ENCODE measurements at regions not wholly inside any gene's neighbourhood (a gene's known extent, or its start where the extent isn't known, plus 50 kb on each side); places are given as distances from the start of the nearest gene placed in this dataset.

DNA sequence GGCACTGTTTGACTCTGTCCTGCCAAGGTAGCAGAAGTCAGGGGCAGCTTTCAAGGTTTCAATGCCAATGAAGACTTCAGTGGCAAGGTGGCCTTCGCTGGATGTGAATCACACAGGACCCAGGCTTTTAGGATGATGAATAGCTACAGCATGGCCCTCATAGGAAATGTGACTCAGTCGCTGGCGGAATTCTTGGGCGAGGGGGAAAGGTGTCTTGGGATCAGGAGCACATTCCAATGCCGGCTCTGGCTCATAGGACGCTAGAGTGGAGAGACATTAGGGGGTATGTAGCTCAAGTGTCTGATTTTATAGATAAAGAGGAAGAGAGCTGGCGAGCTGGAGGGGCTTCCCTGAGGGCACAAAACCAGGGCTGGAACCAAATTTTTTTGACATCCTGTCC is 68.6 kb downstream of the SMIM21 start:
- ChIA-PET POLR2A (interaction anchor here (0.6 kb wide), 1 partner anchor 586 kb away, joined by 3 read pairs; no protein-coding TSS in a partner anchor), CTCF (no interaction called here)
- H3K27ac Mint-ChIP-seq: no peak overlapping the region
- H3K4me1 Mint-ChIP-seq (ENCODE audit: low read depth): no peaks in the 10 kb centered on the region
- DNase-seq: no peak
- H3K4me3 Mint-ChIP-seq: no peak overlapping the region
- intact Hi-C loops (cut with micrococcal nuclease): no loop called here
- H3K36me3 Mint-ChIP-seq (ENCODE audit: low read depth): no peaks in the 10 kb centered on the region
- ATAC-seq: no peak
- TF ChIP-seq, protein P1, sequence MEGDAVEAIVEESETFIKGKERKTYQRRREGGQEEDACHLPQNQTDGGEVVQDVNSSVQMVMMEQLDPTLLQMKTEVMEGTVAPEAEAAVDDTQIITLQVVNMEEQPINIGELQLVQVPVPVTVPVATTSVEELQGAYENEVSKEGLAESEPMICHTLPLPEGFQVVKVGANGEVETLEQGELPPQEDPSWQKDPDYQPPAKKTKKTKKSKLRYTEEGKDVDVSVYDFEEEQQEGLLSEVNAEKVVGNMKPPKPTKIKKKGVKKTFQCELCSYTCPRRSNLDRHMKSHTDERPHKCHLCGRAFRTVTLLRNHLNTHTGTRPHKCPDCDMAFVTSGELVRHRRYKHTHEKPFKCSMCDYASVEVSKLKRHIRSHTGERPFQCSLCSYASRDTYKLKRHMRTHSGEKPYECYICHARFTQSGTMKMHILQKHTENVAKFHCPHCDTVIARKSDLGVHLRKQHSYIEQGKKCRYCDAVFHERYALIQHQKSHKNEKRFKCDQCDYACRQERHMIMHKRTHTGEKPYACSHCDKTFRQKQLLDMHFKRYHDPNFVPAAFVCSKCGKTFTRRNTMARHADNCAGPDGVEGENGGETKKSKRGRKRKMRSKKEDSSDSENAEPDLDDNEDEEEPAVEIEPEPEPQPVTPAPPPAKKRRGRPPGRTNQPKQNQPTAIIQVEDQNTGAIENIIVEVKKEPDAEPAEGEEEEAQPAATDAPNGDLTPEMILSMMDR (IDR thresholded peaks at IDR 0.05): no peak
- peaks cover 10% of the 10 kb centered on the region for H3K9me3 Mint-ChIP-seq
- no peaks in the 10 kb centered on the region for H3K27me3 Mint-ChIP-seq

DNA sequence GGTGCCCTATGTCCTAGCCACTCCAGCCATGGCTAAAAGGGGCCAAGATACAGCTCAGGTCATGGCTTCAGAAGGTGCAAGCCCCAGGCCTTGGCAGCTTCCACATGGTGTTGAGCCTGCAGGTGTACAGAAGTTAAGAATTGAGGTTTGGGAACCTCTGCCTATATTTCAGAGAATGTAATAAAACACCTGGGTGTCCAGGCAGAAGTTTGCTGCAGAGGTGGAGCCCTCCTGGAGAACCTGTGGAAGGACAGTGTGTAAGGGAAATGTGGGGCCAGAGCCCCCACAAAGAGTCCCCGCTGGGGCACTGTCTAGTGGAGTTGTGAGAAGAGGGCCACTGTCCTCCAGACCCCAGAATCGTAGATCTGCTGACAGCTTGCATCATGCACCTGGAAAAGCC is 74.1 kb downstream of the SMIM21 start:
- ChIA-PET POLR2A (no interaction called here), CTCF (no interaction called here)
- H3K27ac Mint-ChIP-seq: no peak overlapping the region
- H3K9me3 Mint-ChIP-seq: peaks cover 27% of the 10 kb centered on the region
- TF ChIP-seq, protein P1 (IDR thresholded peaks at IDR 0.05): no peak
- H3K36me3 Mint-ChIP-seq (ENCODE audit: low read depth): no peaks in the 10 kb centered on the region
- intact Hi-C loops (cut with micrococcal nuclease): no loop called here
- DNase-seq (no peak), ATAC-seq (no peak)
- no peaks in the 10 kb centered on the region for H3K27me3 Mint-ChIP-seq
- H3K4me3 Mint-ChIP-seq: no peak overlapping the region
- H3K4me1 Mint-ChIP-seq (ENCODE audit: low read depth): no peaks in the 10 kb centered on the region

DNA sequence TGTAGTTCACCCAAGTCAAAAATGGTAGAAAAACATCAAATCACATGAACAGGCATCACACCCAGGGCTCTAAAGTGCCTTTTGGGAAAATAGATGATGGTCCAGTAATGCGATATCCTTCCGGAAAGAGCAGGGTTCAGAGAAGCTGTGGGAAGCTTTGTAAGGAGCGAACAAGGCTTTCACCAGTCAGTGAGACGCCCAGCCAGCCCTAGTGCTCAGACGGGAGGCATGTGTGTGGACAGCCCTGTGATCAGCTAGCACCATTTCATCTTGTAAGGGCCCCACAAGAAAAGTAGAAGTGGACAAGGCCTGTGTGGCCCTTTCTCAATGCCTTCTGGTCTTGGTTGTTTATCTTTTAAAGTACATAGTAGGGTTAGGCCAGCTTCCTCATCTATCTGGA is 76.1 kb downstream of the SMIM21 start:
- Mint-ChIP-seq H3K36me3 (ENCODE audit: low read depth) (no peaks in the 10 kb centered on the region), H3K4me1 (ENCODE audit: low read depth) (no peaks in the 10 kb centered on the region), H3K27me3 (peaks cover 1% of the 10 kb centered on the region), H3K9me3 (peaks cover 22% of the 10 kb centered on the region), H3K27ac (no peak overlapping the region), H3K4me3 (no peak overlapping the region)
- no peak for ATAC-seq
- DNase-seq: no peak
- TF ChIP-seq, protein P1 (IDR thresholded peaks at IDR 0.05): no peak
- intact Hi-C loops (cut with micrococcal nuclease): no loop called here
- POLR2A ChIA-PET: no interaction called here
- CTCF ChIA-PET: no interaction called here

DNA sequence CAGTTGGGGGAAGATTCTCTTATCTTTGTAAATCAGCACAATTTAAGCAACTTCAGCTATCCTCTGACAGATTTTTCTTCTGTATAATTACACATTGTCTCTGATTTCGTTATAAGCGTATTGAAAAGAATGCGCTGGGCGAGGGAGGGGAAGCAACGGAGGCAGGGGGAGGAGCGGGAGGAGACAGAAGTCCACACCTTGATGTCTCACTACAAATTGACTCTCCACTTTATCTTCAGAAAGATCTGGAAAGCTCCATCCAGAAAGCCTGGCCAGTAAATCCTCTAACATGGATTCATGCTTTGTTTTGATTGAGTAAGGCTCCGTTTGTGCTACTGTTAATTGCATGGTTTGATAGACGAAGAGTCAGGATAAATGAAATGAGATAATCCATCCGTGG is 76.6 kb downstream of the SMIM21 start:
- peaks cover 22% of the 10 kb centered on the region for H3K9me3 Mint-ChIP-seq
- no peak overlapping the region for H3K27ac Mint-ChIP-seq
- DNase-seq: no peak
- intact Hi-C loops (cut with micrococcal nuclease): no loop called here
- ChIA-PET CTCF (no interaction called here), POLR2A (no interaction called here)
- ATAC-seq: no peak
- no peak overlapping the region for H3K4me3 Mint-ChIP-seq
- H3K4me1 Mint-ChIP-seq (ENCODE audit: low read depth): no peaks in the 10 kb centered on the region
- no peaks in the 10 kb centered on the region for H3K36me3 Mint-ChIP-seq (ENCODE audit: low read depth)
- TF ChIP-seq, protein P1 (IDR thresholded peaks at IDR 0.05): no peak
- H3K27me3 Mint-ChIP-seq: peaks cover 1% of the 10 kb centered on the region

DNA sequence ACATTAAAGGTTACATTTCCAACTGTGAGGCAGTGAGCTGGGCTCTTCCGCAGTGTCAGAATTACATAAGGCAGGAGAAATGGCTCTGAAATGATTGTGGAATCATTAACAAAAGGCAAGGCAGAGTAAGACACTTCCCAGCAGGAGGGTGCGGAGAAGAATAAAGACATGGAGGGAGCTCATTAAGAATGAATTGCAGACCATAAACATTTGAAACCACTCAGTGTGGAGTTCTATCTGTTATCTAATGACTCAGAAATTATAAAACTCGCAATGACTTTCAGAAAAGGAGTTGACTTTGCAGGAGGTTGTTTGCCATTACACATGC is 77.0 kb downstream of the SMIM21 start:
- DNase-seq: no peak
- Mint-ChIP-seq H3K4me3 (no peak overlapping the region), H3K4me1 (ENCODE audit: low read depth) (no peaks in the 10 kb centered on the region), H3K9me3 (peaks cover 22% of the 10 kb centered on the region), H3K27ac (no peak overlapping the region), H3K27me3 (peaks cover 1% of the 10 kb centered on the region), H3K36me3 (ENCODE audit: low read depth) (no peaks in the 10 kb centered on the region)
- TF ChIP-seq, protein P1 (IDR thresholded peaks at IDR 0.05): no peak
- ChIA-PET POLR2A (no interaction called here), CTCF (no interaction called here)
- intact Hi-C loops (cut with micrococcal nuclease): no loop called here
- ATAC-seq: no peak

All from activated CD8-positive, alpha-beta T cell treated with anti-CD3 and anti-CD28 coated beads for 36 hours (primary cell).